ENCODE measurements at regions not wholly inside any gene's neighbourhood (a gene's known extent, or its start where the extent isn't known, plus 50 kb on each side); places are given as distances from the start of the nearest gene placed in this dataset.
A peak's percentile ranks its signal among the peaks of the same experiment; 100 is the strongest.

DNA sequence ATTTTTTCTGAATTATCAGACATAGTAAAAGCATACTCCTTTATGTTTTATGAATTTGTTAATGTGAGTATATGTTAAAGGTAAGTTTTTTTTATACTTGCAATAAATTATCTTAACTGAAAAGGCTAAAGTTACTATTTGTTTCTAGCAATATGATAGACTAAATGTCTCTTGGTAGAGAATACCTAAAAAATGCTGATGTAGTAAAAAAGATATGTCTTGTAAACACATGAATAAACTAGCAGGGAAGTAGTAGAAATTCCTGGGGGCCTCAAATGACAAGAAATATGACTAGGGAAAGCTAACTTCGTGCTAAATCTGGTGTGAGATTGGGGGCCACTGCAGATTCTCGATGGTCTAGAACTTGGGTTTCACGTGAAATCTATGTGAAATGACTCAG, 188.1 kb upstream of the CACNA1E start:
- H3K4me1 Mint-ChIP-seq (ENCODE audit: low read depth) = no peaks in the 10 kb centered on the region
- H3K27me3 Mint-ChIP-seq = peaks cover 4% of the 10 kb centered on the region
- intact Hi-C loops (cut with micrococcal nuclease) = no loop called here
- ChIA-PET CTCF (no interaction called here), POLR2A (no interaction called here)
- no peak overlapping the region for H3K4me3 Mint-ChIP-seq
- H3K27ac Mint-ChIP-seq = no peak overlapping the region
- DNase-seq = no peak
- no peaks in the 10 kb centered on the region for H3K36me3 Mint-ChIP-seq
- no peaks in the 10 kb centered on the region for H3K9me3 Mint-ChIP-seq

DNA sequence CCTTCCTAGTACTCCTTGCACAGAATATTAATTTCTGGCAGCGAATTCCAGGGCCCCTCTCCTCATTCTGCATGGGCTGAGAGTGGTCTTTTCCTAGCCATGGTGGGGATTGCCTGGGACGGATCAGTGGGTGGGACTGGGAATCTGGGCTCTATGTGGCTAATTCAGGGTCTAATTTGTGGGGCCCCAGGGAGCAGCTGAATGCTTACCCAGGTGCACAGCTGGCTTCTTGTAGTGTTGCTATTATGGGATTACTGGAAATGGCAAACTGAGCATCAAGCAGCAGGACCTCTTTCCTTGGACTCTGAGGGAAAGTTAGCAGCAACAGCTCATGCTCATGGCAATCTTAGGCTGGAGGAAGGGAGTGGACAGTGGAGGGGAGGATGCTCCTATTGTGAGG, 187.1 kb upstream of the CACNA1E start:
- H3K27ac Mint-ChIP-seq = no peak overlapping the region
- intact Hi-C loops (cut with micrococcal nuclease) = no loop called here
- ChIA-PET CTCF (no interaction called here), POLR2A (no interaction called here)
- no peaks in the 10 kb centered on the region for H3K4me1 Mint-ChIP-seq (ENCODE audit: low read depth)
- H3K36me3 Mint-ChIP-seq = no peaks in the 10 kb centered on the region
- H3K27me3 Mint-ChIP-seq = no peaks in the 10 kb centered on the region
- H3K4me3 Mint-ChIP-seq = no peak overlapping the region
- DNase-seq = no peak
- H3K9me3 Mint-ChIP-seq = no peaks in the 10 kb centered on the region

DNA sequence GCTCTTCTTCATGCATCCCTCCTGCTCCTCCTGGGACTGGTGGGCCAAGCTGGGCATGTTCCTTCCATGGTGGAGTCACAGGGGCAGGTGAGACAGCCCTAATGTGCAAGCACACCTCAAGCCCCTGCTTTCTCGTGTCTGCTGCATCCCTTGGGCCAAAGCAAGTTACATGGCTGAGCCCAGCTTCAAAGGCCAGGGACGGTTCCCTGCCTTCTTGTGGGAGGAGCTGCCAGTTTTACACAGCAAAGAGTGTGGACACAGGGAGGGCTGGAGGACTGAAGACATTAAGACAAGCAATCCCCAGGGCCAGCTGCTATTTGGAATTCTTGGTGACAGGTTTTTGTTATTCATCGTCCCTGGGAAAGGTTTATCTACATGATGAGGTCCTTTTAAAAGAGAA, 175.2 kb upstream of the CACNA1E start:
- CTCF ChIA-PET = no interaction called here
- intact Hi-C loops (cut with micrococcal nuclease) = no loop called here
- Mint-ChIP-seq H3K36me3 (no peaks in the 10 kb centered on the region), H3K27ac (no peak overlapping the region), H3K27me3 (peaks cover 9% of the 10 kb centered on the region), H3K4me1 (ENCODE audit: low read depth) (no peaks in the 10 kb centered on the region), H3K9me3 (no peaks in the 10 kb centered on the region), H3K4me3 (no peak overlapping the region)
- POLR2A ChIA-PET = no interaction called here
- no peak for DNase-seq

DNA sequence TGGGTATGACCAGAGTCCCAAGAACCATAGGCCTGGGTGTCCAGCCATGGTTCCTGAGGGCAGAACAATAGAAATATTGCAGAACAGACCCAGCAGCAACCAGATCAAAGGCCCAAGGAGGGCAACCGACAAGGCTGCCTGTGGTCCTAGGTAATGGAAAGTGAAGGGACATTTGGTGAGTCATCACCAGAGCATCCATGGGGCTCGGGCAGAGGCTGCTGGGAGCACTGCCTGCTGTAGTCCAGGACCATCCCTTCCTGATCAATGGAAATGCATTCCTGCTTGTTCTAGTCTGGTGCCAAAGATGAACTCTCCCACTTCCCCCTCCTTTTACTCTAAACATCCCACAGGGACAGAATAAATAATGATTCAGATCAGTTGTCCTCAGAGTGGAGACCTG, 172.8 kb upstream of the CACNA1E start:
- ChIA-PET CTCF (no interaction called here), POLR2A (no interaction called here)
- H3K27me3 Mint-ChIP-seq = peaks cover 21% of the 10 kb centered on the region

DNA sequence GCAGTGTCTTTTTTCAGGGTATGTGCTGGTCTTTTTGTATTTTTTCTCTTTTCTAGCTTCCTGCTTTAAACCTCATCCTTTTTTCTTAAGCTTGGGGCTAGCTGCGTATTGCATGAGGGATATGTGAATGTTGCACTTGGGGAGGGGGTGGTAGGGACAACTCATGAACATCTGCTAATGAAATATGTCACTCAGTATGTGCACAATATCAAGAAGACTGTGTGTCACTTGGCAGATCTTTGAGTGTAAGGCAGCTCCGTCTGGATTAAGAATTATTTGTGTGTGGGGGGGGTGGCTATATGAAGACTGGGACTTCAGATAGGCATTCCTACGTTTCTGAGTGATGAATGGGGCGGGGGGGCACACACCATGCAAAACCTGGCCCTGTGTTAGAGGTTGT, 170.4 kb upstream of the CACNA1E start:
- DNase-seq = no peak
- ChIA-PET POLR2A (no interaction called here), CTCF (interaction anchor here (1.3 kb wide), 1 partner anchor 112 kb away, joined by 3 read pairs; no protein-coding TSS in a partner anchor)
- Mint-ChIP-seq H3K4me1 (ENCODE audit: low read depth) (peaks cover 13% of the 10 kb centered on the region), H3K9me3 (no peaks in the 10 kb centered on the region), H3K27me3 (peaks cover 43% of the 10 kb centered on the region), H3K36me3 (no peaks in the 10 kb centered on the region), H3K4me3 (no peak overlapping the region), H3K27ac (no peak overlapping the region)
- intact Hi-C loops (cut with micrococcal nuclease) = no loop called here

More for the DNA sequence above, 172.8 kb upstream of the CACNA1E start:
- no peak overlapping the region for H3K27ac Mint-ChIP-seq
- peaks cover 9% of the 10 kb centered on the region for H3K4me1 Mint-ChIP-seq (ENCODE audit: low read depth)
- no peaks in the 10 kb centered on the region for H3K36me3 Mint-ChIP-seq
- H3K9me3 Mint-ChIP-seq = no peaks in the 10 kb centered on the region
- no peak overlapping the region for H3K4me3 Mint-ChIP-seq
- intact Hi-C loops (cut with micrococcal nuclease) = no loop called here
- DNase-seq = no peak

DNA sequence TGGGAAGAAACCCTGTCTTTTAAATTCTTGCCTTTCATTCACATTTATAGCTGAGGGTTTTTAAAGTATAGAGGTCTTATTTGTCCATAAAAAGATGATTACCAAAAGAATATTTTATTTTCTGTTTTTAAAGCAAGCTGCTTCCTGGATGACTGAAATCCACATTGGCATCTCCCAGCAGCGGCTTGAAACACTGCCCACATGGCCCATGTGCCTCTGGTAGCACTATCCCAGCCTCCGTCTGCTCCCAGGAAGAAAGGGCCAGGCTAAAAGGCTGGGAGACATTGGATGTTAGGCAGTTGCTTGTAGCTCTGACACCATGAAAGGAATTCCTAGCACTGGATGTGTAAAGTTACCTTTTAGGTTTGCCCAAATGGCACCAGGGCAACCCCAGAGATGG, 169.9 kb upstream of the CACNA1E start:
- Mint-ChIP-seq H3K4me1 (ENCODE audit: low read depth) (peaks cover 16% of the 10 kb centered on the region), H3K4me3 (no peak overlapping the region), H3K27ac (no peak overlapping the region), H3K36me3 (no peaks in the 10 kb centered on the region), H3K27me3 (peaks cover 45% of the 10 kb centered on the region), H3K9me3 (no peaks in the 10 kb centered on the region)
- intact Hi-C loops (cut with micrococcal nuclease) = no loop called here
- no peak for DNase-seq
- CTCF ChIA-PET = interaction anchor here (1.3 kb wide), 1 partner anchor 111 kb away, joined by 3 read pairs; no protein-coding TSS in a partner anchor
- POLR2A ChIA-PET = no interaction called here

DNA sequence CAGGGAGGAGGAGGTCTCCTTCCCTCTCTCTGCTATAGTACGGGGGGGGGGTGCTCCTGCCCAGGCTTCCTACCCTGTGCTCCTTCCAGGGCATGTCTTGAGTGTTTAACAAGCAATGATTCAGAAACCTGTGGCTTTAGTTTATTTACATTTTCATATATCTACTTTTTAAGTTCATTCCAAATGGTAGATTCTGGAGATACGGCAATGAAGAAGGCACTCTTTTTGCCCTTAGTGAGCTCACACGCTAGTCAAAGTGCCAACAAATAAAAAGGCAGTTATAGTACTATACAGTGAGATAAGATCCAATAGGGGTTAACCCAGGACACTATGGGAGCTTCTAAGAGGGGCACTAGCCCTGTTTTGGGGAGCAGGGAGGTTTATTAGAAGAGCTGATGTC, 169.3 kb upstream of the CACNA1E start:
- CTCF ChIA-PET = interaction anchor here (1.3 kb wide), 1 partner anchor 111 kb away, joined by 3 read pairs; no protein-coding TSS in a partner anchor
- intact Hi-C loops (cut with micrococcal nuclease) = no loop called here
- no peak for DNase-seq
- no peak overlapping the region for H3K4me3 Mint-ChIP-seq
- H3K36me3 Mint-ChIP-seq = no peaks in the 10 kb centered on the region
- no peaks in the 10 kb centered on the region for H3K9me3 Mint-ChIP-seq
- POLR2A ChIA-PET = no interaction called here
- peaks cover 51% of the 10 kb centered on the region for H3K27me3 Mint-ChIP-seq
- peaks cover 21% of the 10 kb centered on the region for H3K4me1 Mint-ChIP-seq (ENCODE audit: low read depth)
- H3K27ac Mint-ChIP-seq = no peak overlapping the region

DNA sequence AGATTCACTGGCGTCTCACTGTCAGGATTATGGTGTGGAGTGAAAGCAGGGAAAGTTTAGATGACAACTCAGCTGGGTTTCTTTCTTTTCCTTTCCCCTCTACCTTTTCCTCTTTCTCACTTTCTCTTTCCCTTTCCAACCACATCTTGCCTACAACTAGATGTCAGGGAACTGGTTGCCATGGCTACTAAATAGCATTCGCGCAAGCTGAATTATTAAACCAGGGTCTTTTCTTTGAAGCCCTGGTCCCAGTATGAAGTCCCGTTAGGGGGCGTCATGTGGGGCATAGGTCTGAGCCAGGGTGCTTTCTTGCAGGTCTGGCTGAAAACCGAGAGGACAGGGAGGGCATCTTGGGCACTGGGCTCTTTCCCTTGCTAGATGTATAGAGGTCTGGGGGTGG, 168.4 kb upstream of the CACNA1E start:
- no peak overlapping the region for H3K4me3 Mint-ChIP-seq
- POLR2A ChIA-PET = no interaction called here
- peaks cover 60% of the 10 kb centered on the region for H3K27me3 Mint-ChIP-seq
- H3K9me3 Mint-ChIP-seq = no peaks in the 10 kb centered on the region
- no peaks in the 10 kb centered on the region for H3K36me3 Mint-ChIP-seq
- H3K4me1 Mint-ChIP-seq (ENCODE audit: low read depth) = peaks cover 22% of the 10 kb centered on the region
- CTCF ChIA-PET = no interaction called here
- no peak for DNase-seq
- intact Hi-C loops (cut with micrococcal nuclease) = loop anchor here (5.0 kb wide), 2 partner anchors 112 to 123 kb away; no protein-coding TSS in a partner anchor
- no peak overlapping the region for H3K27ac Mint-ChIP-seq

DNA sequence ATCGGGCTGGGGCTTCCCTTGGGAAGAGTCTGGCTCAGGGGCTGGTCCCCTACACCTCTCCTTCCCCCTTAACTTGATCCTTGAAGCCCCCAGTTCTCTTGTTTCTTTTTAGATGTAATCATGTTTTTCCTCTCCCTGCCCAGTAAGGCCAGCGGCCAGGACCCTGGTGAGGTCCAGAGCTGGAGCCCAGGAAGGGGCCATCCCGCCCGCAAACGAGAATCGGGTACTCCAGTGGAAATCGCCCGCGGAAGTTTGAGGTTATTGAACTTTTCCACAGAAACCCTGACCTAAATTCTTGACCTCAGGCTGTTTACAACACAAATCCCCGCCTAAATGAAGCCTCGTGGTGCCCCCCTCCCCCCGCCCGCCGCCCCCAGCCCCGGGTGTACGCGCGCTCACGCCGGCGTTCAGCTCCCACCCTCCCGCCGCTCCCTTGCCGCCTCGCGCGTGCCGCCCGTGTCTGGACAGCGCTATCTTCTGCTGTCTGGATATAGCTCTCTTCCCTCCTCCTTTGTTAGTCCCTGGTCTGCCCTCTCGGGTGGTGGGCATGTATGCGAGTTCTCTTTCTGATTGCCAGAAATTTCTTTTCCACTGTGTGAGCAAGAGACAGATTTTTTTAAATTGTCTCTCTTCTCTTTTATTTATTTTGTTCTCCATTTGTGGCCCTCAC, 165.9 kb upstream of the CACNA1E start:
- Mint-ChIP-seq H3K4me3 (no peak overlapping the region), H3K4me1 (ENCODE audit: low read depth) (peaks cover 22% of the 10 kb centered on the region), H3K27me3 (peaks cover 65% of the 10 kb centered on the region), H3K36me3 (no peaks in the 10 kb centered on the region), H3K9me3 (no peaks in the 10 kb centered on the region), H3K27ac (no peak overlapping the region)
- ChIA-PET POLR2A (no interaction called here), CTCF (interaction anchor here (0.9 kb wide), 1 partner anchor 108 kb away, joined by 5 read pairs; no protein-coding TSS in a partner anchor)
- intact Hi-C loops (cut with micrococcal nuclease) = loop anchor here (5.0 kb wide), 2 partner anchors 110 to 125 kb away; no protein-coding TSS in a partner anchor
- no peak for DNase-seq

DNA sequence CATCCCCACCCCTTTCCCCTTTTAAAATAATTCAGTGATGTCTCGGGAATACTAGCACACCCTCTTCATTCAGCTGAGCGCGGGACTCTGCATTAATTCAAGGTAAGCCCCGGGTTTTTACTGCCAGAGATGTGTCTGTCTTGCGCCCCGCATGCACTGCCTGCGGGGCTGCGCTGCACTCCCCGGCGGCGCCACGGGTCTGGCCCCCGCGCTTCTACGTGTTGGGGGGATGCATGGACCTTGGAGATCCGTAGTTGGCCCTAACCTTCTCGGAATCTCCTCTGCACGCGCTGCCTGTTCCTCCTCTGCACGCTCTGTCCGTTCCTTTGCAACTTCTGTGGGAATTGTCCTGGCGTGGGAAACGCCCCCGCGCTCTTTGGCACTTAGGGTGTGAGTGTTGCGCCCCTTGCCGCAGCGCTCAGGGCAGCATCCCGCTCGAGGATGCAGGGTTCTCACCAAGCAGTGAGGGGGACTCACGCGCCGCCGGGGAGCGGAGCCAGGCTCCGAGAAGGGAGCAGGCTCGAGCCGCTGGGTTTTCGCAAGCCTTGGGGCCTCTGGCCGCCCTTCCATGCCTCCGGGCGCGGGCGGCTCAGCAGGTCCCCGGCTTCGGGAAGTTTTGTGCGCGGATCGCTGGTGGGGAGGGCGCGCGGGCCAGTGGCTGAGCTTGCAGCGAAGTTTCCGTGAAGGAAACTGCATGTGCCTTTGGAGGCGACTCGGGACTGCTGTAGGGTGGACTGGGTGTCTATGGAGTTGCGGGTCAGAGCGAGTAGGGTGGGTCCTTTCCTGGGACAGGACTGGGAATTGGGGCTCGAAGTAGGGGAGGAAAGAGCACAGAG, 165.1 kb upstream of the CACNA1E start:
- no peak overlapping the region for H3K27ac Mint-ChIP-seq
- ChIA-PET CTCF (no interaction called here), POLR2A (no interaction called here)
- peak overlapping the region; percentile 64 for H3K4me3 Mint-ChIP-seq
- no peak for DNase-seq
- H3K4me1 Mint-ChIP-seq (ENCODE audit: low read depth) = peaks cover 22% of the 10 kb centered on the region
- H3K9me3 Mint-ChIP-seq = no peaks in the 10 kb centered on the region
- intact Hi-C loops (cut with micrococcal nuclease) = loop anchor here (5.0 kb wide), 2 partner anchors 109 to 126 kb away; no protein-coding TSS in a partner anchor
- H3K27me3 Mint-ChIP-seq = peaks cover 57% of the 10 kb centered on the region
- no peaks in the 10 kb centered on the region for H3K36me3 Mint-ChIP-seq

DNA sequence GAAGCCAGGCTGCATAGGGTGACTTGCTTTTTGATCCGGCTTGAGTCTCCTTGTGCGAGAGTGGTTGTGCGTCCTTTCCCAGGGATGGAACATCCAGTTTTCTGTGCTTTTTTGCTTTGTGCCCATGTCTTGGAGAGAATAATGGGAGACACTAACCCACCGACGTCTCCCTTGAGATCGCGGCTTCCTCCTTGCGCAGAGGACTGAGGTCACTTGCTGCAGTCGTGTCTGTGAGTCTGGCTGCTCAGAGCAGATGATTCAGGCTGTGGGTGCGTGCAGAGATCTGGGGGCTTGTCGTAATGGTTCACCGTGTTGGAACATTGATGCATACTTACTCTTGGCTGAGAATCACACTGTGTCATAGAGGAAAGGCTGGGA, 164.5 kb upstream of the CACNA1E start:
- Mint-ChIP-seq H3K27ac (no peak overlapping the region), H3K4me3 (peak overlapping the region; percentile 64), H3K9me3 (no peaks in the 10 kb centered on the region), H3K4me1 (ENCODE audit: low read depth) (peaks cover 22% of the 10 kb centered on the region), H3K27me3 (peaks cover 57% of the 10 kb centered on the region), H3K36me3 (no peaks in the 10 kb centered on the region)
- CTCF ChIA-PET = no interaction called here
- intact Hi-C loops (cut with micrococcal nuclease) = loop anchor here (5.0 kb wide), 2 partner anchors 108 to 127 kb away; no protein-coding TSS in a partner anchor
- POLR2A ChIA-PET = no interaction called here
- peak; percentile 15 for DNase-seq

DNA sequence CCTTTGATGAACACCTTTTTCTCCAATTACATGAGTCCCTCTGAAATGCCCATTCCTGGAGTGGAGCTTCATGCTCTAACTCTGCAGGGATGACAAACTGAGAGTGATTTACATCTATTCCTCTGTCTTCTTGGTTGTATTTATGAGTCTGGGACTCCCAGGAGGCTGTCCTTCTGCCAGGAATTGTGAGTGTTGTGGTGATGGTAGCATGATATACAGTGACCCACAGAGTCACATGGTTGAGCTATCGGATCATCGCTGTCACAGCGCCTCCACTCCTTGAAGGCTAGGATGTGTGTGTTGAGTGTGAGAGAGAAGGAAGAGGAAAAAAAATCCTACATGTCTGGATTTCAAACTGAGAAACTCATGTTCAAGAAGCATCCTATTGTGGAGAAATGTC, 163.4 kb upstream of the CACNA1E start:
- ChIA-PET POLR2A (no interaction called here), CTCF (interaction anchor here (1.9 kb wide), 1 partner anchor 105 kb away, joined by 5 read pairs; no protein-coding TSS in a partner anchor)
- Mint-ChIP-seq H3K4me3 (no peak overlapping the region), H3K27ac (no peak overlapping the region), H3K27me3 (peaks cover 48% of the 10 kb centered on the region), H3K9me3 (no peaks in the 10 kb centered on the region), H3K36me3 (no peaks in the 10 kb centered on the region), H3K4me1 (ENCODE audit: low read depth) (peaks cover 18% of the 10 kb centered on the region)
- intact Hi-C loops (cut with micrococcal nuclease) = loop anchor here (5.0 kb wide), 2 partner anchors 107 to 128 kb away; no protein-coding TSS in a partner anchor
- no peak for DNase-seq
